Colon (tissue), 2 donors: ENCODE measurements at regions not wholly inside any gene's neighbourhood (a gene's known extent, or its start where the extent isn't known, plus 50 kb on each side); places are given as distances from the start of the nearest gene placed in this dataset.

Experiments
- FAIRE-seq: peaks from 2 replicates; lab custom pipeline; 2012; peaks lifted over from hg19 to GRCh38; lab: Jason Lieb, UNC
- donor health status: control.
- donor health status: control.

DNA sequence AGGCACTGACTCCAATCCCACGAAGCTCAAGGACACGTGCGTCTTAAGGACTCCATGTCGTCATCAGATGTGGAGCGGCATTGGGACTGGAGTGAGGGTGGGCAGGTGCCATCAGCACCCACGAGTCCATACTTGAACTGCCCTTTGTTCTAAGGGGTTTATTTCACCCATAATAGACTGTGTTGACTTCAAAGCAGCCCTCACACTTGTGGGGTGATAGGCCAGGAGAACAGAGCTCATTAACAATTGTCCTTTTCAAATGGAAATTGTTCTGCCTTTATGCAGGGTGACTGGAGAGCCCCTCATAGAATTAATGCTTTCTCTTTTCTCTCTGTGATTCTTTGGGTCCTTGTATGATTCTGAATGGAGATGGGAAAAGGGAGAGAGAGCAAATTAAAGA lies 376.9 kb upstream of the MGMT start:
- FAIRE-seq = no peak

DNA sequence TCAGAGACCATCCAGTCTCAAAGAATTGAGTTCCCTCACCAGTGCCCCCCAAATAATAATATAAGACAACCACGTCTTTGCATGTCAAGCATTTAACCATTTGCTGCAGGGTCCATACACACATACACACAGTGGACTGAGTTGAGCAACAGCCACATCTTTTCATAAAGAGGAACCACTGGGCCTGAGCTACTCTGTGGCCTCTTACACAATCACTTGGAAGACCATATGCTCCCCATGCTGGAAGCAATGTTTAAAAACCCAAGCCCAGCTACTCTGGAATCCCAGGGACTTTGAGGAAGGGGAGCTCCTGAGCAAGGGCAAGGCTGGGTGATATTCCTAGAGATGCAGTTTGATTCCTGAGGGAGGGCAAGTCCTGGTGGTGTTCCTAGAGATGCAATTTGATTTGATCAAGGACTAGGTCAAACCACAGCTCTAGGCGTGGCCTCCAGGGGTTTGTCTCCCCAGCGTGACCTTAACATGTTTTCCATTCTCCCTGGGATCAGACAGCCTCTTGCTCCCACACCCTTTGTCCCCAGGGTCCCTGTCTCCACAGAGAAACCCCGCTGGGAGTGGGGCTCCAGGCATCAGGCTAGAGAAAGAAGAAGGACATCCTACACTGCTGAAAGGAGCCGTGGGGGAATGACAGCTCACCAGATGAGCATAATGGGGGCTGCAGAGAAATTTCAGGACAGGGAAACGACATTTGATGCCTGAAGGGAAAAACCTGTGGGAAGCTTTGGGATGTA lies 376.2 kb upstream of the MGMT start:
- no peak for FAIRE-seq

GRCh38 chr10:129093641-129094040 lies 373.4 kb upstream of the MGMT start:
- FAIRE-seq = no peak

DNA sequence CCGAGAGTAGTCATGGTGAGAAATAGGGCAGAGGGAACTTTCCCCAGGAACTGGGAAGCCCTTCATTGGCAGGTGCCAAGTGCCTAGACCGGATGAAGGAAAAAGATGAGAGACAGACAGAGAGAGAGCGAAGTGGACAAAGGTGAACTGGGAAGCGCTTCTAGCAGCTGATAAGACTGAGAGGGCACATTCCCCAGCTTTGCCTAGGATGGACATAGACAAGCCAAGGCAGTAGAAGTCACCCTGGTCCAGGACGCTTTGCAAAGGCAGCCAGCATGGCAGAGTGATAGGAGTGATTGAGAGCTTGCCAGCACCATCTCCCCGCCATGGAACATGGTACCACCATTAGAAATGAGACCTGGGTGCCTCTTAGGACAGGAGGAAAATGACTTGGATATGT lies 372.8 kb upstream of the MGMT start:
- no peak for FAIRE-seq

DNA sequence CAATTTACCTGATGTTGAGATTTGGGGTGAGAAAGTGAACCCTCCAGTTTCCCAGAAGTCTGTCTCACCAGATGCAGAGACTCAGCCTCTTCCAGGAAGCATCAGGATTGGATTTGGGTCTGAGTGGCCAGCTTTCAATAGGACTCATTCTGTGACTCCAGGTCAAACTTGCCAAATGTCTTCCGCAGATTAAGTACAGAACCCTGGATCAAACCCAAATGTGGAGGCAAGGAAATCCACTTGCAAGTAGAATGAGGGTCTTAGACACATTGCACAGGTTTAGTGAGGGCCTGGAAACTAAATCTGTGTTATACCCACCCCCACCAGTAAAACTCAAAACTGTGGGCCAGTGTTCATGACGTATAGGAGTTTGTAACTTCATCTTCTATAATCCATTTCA lies 372.2 kb upstream of the MGMT start:
- no peak for FAIRE-seq

GRCh38 chr10:129095680-129096064 lies 371.4 kb upstream of the MGMT start:
- FAIRE-seq = no peak

- no peak for FAIRE-seq
Measured at GRCh38 chr10:129096065-129096984, 370.7 kb upstream of the MGMT start.

- no peak for FAIRE-seq
Measured at GRCh38 chr10:129097776-129098330, 369.2 kb upstream of the MGMT start.

GRCh38 chr10:129098517-129098916 lies 368.5 kb upstream of the MGMT start:
- FAIRE-seq = no peak

- no peak for FAIRE-seq
Measured at GRCh38 chr10:129099486-129099885, 367.6 kb upstream of the MGMT start.

GRCh38 chr10:129099992-129100391 lies 367.0 kb upstream of the MGMT start:
- FAIRE-seq = no peak

DNA sequence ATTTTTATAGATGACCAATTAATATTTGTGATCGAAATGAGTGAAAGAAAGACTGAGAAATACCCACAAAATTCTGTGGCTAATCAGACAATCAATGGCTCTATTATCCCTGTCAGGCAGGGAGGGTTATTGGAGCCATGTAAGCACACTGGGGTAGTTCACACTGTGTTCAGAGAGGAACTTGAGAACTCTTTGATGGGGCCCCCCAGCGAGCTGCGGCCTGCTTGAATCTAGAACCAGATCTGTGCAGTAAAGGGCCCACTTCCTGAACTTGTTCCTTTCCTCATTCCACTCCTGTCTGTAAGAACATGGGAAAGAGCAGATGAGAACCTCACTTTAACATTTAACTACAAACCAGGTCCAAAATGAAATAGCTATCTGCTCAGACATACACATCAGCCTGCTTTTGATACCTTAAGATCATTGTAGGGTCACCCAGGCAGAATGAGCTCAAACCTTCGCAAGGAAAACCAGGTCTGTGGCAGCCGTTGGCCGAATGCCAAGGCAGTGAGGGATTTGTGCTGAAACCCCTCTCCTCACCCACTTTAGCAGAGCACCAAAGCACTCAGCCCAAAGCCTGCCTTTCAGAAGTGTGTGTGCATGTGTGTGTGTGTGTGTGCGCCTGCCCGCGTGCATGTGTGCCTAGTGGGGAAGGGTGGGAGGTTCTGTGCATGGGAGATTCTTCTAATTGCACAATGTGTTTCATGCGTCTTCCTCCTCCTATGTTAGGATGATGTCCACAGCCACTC lies 365.6 kb upstream of the MGMT start:
- no peak for FAIRE-seq

GRCh38 chr10:129102906-129103693 lies 363.9 kb upstream of the MGMT start:
- FAIRE-seq = no peak

DNA sequence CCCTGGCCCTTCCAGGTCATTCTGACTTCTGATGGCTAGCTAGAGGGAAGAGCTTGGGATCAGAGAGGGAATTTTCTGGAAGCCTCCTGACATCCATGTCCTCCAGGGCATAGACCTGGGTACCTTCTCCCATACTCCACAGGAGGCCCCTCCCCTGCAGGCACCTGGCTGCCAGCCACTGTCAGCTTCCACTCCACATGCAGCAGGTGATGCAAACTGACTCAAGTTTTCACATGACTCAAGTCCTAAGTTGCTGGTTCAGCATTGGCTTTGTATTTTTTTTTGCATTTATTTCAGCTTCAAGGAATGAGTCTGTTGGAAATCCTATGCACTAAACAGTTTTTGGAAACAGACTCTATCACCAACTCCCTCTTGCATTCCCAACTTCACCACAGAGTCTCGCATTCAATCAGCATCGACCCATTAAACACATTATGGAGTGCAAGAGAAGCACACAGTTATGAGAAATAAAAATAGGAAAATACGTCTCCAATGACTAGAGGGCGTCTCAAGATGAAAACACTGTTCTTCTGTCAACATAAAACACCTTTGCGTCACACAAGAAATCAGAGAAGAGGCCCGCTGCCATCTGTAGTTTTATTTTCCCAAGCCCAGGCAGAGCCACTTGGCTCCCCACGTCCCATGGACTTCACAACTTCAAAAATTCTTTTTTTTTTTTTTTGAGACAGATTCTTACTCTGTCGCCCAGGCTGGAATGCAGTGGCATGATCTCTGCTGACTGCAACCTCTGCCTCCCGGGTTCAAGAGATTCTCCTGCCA lies 362.6 kb upstream of the MGMT start:
- no peak for FAIRE-seq

DNA sequence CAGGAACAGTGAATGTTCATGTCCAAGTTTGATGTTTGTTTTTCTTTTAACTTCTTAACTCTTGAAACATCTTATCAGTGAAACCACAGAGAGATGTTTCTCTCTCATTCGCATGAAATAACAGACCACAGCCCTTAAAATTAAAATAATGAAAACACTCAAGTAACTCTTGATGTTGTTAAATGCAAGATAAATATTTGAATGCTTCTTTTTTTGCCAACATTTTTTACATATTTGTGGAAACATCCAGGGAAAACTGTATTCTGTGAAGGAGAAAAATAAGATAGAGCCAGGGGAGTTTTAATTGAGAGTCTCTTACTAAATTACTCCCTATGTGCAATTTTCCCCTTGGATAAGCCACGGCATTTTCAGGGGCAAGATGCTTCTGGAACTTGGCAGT lies 361.8 kb upstream of the MGMT start:
- FAIRE-seq = no peak

- FAIRE-seq = no peak
Measured at GRCh38 chr10:129106314-129106713, 360.7 kb upstream of the MGMT start.

GRCh38 chr10:129107525-129107924 lies 359.5 kb upstream of the MGMT start:
- no peak for FAIRE-seq

DNA sequence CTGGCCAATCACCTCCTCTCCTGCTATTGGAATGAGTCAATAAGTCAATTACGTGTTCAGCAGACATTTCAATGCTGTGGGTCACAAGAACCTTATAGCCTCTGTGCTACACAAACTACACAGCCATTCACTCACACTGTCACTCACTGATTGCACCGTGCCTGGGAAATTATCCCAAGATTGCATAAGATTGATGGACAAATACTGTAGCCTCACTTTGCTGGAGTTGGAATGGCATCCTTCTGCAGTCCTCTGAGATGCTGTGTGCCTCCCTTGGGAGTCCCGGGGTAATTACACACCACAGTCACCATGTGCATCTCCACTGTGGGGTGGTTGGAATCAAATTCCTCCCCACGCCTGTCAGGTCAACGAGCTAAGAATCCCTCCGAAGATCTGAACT lies 358.7 kb upstream of the MGMT start:
- FAIRE-seq = no peak

GRCh38 chr10:129108994-129109393 lies 358.0 kb upstream of the MGMT start:
- no peak for FAIRE-seq

GRCh38 chr10:129110780-129111179 lies 356.3 kb upstream of the MGMT start:
- no peak for FAIRE-seq

DNA sequence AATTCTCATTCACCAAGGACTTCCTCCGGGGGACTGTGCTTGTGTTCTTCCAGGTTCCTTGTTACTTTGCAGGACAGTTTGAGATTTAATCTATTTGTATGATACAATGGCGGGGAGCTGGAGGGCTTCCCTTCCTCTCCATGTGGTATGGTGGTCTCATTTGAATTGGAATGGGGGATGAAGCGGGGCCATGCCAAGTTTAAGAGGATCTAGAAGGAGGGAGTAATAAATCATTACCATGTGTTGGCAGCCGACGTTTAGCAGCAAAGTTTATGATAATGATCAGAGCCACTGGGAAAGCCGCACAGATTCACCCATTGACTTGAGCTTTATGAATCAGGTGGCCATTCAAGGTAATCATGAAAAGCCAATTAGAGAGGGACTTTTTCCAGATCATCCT lies 355.1 kb upstream of the MGMT start:
- FAIRE-seq = no peak
